ENCODE measurements at regions not wholly inside any gene's neighbourhood (a gene's known extent, or its start where the extent isn't known, plus 50 kb on each side); places are given as distances from the start of the nearest gene placed in this dataset.

DNA sequence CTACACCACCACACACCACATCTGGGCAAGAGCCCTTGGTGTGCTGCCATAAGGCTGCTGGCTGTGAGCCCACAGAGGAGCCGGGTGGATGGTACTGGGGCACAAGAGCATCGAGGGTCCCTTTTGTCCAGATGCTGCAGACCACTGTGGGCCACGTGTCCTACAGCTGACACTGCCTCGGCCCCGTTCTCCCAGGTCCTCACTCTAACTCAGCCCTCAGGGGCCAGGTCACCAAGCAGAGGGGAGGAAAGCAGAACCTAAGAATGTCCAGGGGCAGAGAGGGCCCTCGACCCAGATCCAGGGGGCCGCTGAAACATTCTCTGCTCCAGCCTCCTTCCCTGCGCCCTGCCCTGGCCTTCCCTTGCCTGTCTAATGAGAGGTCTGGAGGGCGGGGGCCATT lies 91.7 kb upstream of the ASB18 start:
- Histone ChIP-seq H2AFZ (ENCODE audit: low read length) (no peak overlapping the region), H3K9me3 (ENCODE audit: low read length) (no peaks in the 10 kb centered on the region), H3K4me3 (replicated peaks in 1 of 3; ENCODE audit: insufficient read depth in 1 of 3, low read depth in 2 of 3, low read length in 3 of 3) (no peak overlapping the region), H3K36me3 (replicated peaks in 1 of 2; ENCODE audit: control insufficient read depth in 1 of 2, insufficient read depth in 2 of 2, low read length in 2 of 2) (no peaks in the 10 kb centered on the region), H3K9ac (ENCODE audit: insufficient read depth, low read depth, low read length) (no peak overlapping the region), H3K27me3 (ENCODE audit: control insufficient read depth in 1 of 2, insufficient read depth in 2 of 2, low read length in 2 of 2) (peaks cover 0 to 18% of the 10 kb centered on the region in 2 experiments; a peak in 2 of 5 replicates), H3K4me2 (ENCODE audit: low read depth, low read length) (no peak overlapping the region), H3K79me2 (ENCODE audit: insufficient read depth, low read length) (no peaks in the 10 kb centered on the region), H3K4me1 (ENCODE audit: insufficient read depth, low read length) (no peaks in the 10 kb centered on the region), H4K20me1 (ENCODE audit: insufficient read depth, low read length) (no peaks in the 10 kb centered on the region), H3K27ac (ENCODE audit: extremely low read length, insufficient read depth, low read length) (no peak overlapping the region)
- ATAC-seq (peak; percentile 28), DNase-seq (ENCODE audit: low spot score) (no peak), FAIRE-seq (peak; percentile 42)
- in situ Hi-C loops (cut with HindIII; ENCODE audit: extremely low pct_ligation_motif_present, low pct_unique_long_range_greater_than_20kb) (no loop called here), intact Hi-C loops (cut with micrococcal nuclease; ENCODE audit: unreplicated experiment) (no loop called here)
- no TSS peak for BruUV-seq (replicated peaks)
- 45% methylated on average over 6 of the region's 9 CpGs for WGBS (ENCODE audit: low lambda C conversion rate)
- ChIA-PET CTCF (ENCODE audit: low intra/inter-chr PET ratio, low total read pairs) (no interaction called here), POLR2A (no interaction called here)
- TF ChIP-seq EHMT2 (IDR thresholded peaks at IDR 0.05; ENCODE audit: borderline replicate concordance, low read depth, low read length) (no peak), ZSCAN30 (CRISPR knock-in tag; IDR thresholded peaks at IDR 0.05) (no peak), ZFX (CRISPR knock-in tag; IDR thresholded peaks at IDR 0.05; ENCODE audit: low read depth) (no peak), HHEX (CRISPR knock-in tag; IDR thresholded peaks at IDR 0.05) (no peak), ZFP36 (IDR thresholded peaks at IDR 0.05; ENCODE audit: borderline replicate concordance, low read depth, low read length, partially characterized antibody) (no peak), MAF1 (CRISPR knock-in tag; IDR thresholded peaks at IDR 0.05; ENCODE audit: borderline replicate concordance) (no peak), HNRNPLL (IDR thresholded peaks at IDR 0.05; ENCODE audit: low read depth, low read length, poor library complexity, severe bottlenecking) (no peak), PHF21A (CRISPR knock-in tag; IDR thresholded peaks at IDR 0.05) (no peak), ZNF501 (CRISPR knock-in tag; IDR thresholded peaks at IDR 0.05) (no peak), SOX13 (IDR thresholded peaks at IDR 0.05) (no peak), SOX13 (CRISPR knock-in tag; conservative IDR thresholded peaks at IDR 0.05 in 1 of 2, IDR thresholded peaks at IDR 0.05 in 1 of 2) (no peak), PHF5A (CRISPR knock-in tag; IDR thresholded peaks at IDR 0.05; ENCODE audit: low read depth, unreplicated experiment) (no peak), DR1 (CRISPR knock-in tag; IDR thresholded peaks at IDR 0.05) (no peak)
- TF ChIP-seq, protein P1, sequence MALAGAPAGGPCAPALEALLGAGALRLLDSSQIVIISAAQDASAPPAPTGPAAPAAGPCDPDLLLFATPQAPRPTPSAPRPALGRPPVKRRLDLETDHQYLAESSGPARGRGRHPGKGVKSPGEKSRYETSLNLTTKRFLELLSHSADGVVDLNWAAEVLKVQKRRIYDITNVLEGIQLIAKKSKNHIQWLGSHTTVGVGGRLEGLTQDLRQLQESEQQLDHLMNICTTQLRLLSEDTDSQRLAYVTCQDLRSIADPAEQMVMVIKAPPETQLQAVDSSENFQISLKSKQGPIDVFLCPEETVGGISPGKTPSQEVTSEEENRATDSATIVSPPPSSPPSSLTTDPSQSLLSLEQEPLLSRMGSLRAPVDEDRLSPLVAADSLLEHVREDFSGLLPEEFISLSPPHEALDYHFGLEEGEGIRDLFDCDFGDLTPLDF (CRISPR knock-in tag; IDR thresholded peaks at IDR 0.05), result no peak
- TF ChIP-seq, protein P2, sequence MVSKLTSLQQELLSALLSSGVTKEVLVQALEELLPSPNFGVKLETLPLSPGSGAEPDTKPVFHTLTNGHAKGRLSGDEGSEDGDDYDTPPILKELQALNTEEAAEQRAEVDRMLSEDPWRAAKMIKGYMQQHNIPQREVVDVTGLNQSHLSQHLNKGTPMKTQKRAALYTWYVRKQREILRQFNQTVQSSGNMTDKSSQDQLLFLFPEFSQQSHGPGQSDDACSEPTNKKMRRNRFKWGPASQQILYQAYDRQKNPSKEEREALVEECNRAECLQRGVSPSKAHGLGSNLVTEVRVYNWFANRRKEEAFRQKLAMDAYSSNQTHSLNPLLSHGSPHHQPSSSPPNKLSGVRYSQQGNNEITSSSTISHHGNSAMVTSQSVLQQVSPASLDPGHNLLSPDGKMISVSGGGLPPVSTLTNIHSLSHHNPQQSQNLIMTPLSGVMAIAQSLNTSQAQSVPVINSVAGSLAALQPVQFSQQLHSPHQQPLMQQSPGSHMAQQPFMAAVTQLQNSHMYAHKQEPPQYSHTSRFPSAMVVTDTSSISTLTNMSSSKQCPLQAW (CRISPR knock-in tag; IDR thresholded peaks at IDR 0.05), result no peak
- TF ChIP-seq, protein P3, sequence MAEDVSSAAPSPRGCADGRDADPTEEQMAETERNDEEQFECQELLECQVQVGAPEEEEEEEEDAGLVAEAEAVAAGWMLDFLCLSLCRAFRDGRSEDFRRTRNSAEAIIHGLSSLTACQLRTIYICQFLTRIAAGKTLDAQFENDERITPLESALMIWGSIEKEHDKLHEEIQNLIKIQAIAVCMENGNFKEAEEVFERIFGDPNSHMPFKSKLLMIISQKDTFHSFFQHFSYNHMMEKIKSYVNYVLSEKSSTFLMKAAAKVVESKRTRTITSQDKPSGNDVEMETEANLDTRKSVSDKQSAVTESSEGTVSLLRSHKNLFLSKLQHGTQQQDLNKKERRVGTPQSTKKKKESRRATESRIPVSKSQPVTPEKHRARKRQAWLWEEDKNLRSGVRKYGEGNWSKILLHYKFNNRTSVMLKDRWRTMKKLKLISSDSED (CRISPR knock-in tag; IDR thresholded peaks at IDR 0.05), result no peak
- TF ChIP-seq, protein P4, sequence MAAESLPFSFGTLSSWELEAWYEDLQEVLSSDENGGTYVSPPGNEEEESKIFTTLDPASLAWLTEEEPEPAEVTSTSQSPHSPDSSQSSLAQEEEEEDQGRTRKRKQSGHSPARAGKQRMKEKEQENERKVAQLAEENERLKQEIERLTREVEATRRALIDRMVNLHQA (CRISPR knock-in tag; IDR thresholded peaks at IDR 0.05), result no peak
- TF ChIP-seq, protein P5, sequence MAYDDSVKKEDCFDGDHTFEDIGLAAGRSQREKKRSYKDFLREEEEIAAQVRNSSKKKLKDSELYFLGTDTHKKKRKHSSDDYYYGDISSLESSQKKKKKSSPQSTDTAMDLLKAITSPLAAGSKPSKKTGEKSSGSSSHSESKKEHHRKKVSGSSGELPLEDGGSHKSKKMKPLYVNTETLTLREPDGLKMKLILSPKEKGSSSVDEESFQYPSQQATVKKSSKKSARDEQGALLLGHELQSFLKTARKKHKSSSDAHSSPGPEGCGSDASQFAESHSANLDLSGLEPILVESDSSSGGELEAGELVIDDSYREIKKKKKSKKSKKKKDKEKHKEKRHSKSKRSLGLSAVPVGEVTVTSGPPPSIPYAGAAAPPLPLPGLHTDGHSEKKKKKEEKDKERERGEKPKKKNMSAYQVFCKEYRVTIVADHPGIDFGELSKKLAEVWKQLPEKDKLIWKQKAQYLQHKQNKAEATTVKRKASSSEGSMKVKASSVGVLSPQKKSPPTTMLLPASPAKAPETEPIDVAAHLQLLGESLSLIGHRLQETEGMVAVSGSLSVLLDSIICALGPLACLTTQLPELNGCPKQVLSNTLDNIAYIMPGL (CRISPR knock-in tag; IDR thresholded peaks at IDR 0.05; ENCODE audit: borderline replicate concordance in 1 of 2, low read depth in 1 of 2), result no peak
- TF ChIP-seq, protein P6, sequence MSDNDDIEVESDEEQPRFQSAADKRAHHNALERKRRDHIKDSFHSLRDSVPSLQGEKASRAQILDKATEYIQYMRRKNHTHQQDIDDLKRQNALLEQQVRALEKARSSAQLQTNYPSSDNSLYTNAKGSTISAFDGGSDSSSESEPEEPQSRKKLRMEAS (IDR thresholded peaks at IDR 0.05), result no peak
